ENCODE measurements at regions not wholly inside any gene's neighbourhood (a gene's known extent, or its start where the extent isn't known, plus 50 kb on each side); places are given as distances from the start of the nearest gene placed in this dataset.

- TF ChIP-seq GATA3 (IDR thresholded peaks at IDR 0.05; ENCODE audit: low read depth, low read length) (no peak), GATA2 (IDR thresholded peaks at IDR 0.05; ENCODE audit: low read depth, low read length) (no peak)
Observed at GRCh38 chr9:89804766-89805531, 200.1 kb downstream of the GADD45G start.

GRCh38 chr9:89805571-89806292 lies 200.9 kb downstream of the GADD45G start:
- TF ChIP-seq GATA2 (IDR thresholded peaks at IDR 0.05; ENCODE audit: low read depth, low read length), result no peak
- no peak for TF ChIP-seq GATA3 (IDR thresholded peaks at IDR 0.05; ENCODE audit: low read depth, low read length)

GRCh38 chr9:89806371-89807100 lies 201.7 kb downstream of the GADD45G start:
- TF ChIP-seq GATA2 (IDR thresholded peaks at IDR 0.05; ENCODE audit: low read depth, low read length) (no peak), GATA3 (IDR thresholded peaks at IDR 0.05; ENCODE audit: low read depth, low read length) (no peak)

GRCh38 chr9:89807101-89807395 lies 202.2 kb downstream of the GADD45G start:
- no peak for TF ChIP-seq GATA3 (IDR thresholded peaks at IDR 0.05; ENCODE audit: low read depth, low read length)
- TF ChIP-seq GATA2 (IDR thresholded peaks at IDR 0.05; ENCODE audit: low read depth, low read length), result no peak

- TF ChIP-seq GATA2 (IDR thresholded peaks at IDR 0.05; ENCODE audit: low read depth, low read length), result no peak
- TF ChIP-seq GATA3 (IDR thresholded peaks at IDR 0.05; ENCODE audit: low read depth, low read length), result no peak
Observed at GRCh38 chr9:89807682-89808075, 202.9 kb downstream of the GADD45G start.

GRCh38 chr9:89808076-89808755 lies 203.4 kb downstream of the GADD45G start:
- no peak for TF ChIP-seq GATA2 (IDR thresholded peaks at IDR 0.05; ENCODE audit: low read depth, low read length)
- no peak for TF ChIP-seq GATA3 (IDR thresholded peaks at IDR 0.05; ENCODE audit: low read depth, low read length)

GRCh38 chr9:89808756-89809181 lies 204.0 kb downstream of the GADD45G start:
- TF ChIP-seq GATA3 (IDR thresholded peaks at IDR 0.05; ENCODE audit: low read depth, low read length), result no peak
- no peak for TF ChIP-seq GATA2 (IDR thresholded peaks at IDR 0.05; ENCODE audit: low read depth, low read length)

GRCh38 chr9:89810431-89810830 lies 205.6 kb downstream of the GADD45G start:
- no peak for TF ChIP-seq GATA2 (IDR thresholded peaks at IDR 0.05; ENCODE audit: low read depth, low read length)
- no peak for TF ChIP-seq GATA3 (IDR thresholded peaks at IDR 0.05; ENCODE audit: low read depth, low read length)

- TF ChIP-seq GATA3 (IDR thresholded peaks at IDR 0.05; ENCODE audit: low read depth, low read length) (no peak), GATA2 (IDR thresholded peaks at IDR 0.05; ENCODE audit: low read depth, low read length) (no peak)
Observed at GRCh38 chr9:89811356-89811755, 206.5 kb downstream of the GADD45G start.

- TF ChIP-seq GATA3 (IDR thresholded peaks at IDR 0.05; ENCODE audit: low read depth, low read length) (no peak), GATA2 (IDR thresholded peaks at IDR 0.05; ENCODE audit: low read depth, low read length) (no peak)
Observed at GRCh38 chr9:89811886-89812450, 207.2 kb downstream of the GADD45G start.

- TF ChIP-seq GATA2 (IDR thresholded peaks at IDR 0.05; ENCODE audit: low read depth, low read length) (no peak), GATA3 (IDR thresholded peaks at IDR 0.05; ENCODE audit: low read depth, low read length) (no peak)
Observed at GRCh38 chr9:89812556-89813181, 207.9 kb downstream of the GADD45G start.

GRCh38 chr9:89813482-89813881 lies 208.7 kb downstream of the GADD45G start:
- TF ChIP-seq GATA3 (IDR thresholded peaks at IDR 0.05; ENCODE audit: low read depth, low read length) (no peak), GATA2 (IDR thresholded peaks at IDR 0.05; ENCODE audit: low read depth, low read length) (no peak)

GRCh38 chr9:89814340-89815040 lies 209.7 kb downstream of the GADD45G start:
- TF ChIP-seq GATA2 (IDR thresholded peaks at IDR 0.05; ENCODE audit: low read depth, low read length), result no peak
- TF ChIP-seq GATA3 (IDR thresholded peaks at IDR 0.05; ENCODE audit: low read depth, low read length), result no peak

Data from SH-SY5Y (cell line).